Kidney (tissue), 13 donors: ENCODE measurements at regions not wholly inside any gene's neighbourhood (a gene's known extent, or its start where the extent isn't known, plus 50 kb on each side); places are given as distances from the start of the nearest gene placed in this dataset.
A peak's percentile ranks its signal among the peaks of the same experiment; 100 is the strongest.

Source experiments
- DNase-seq, 5 donors: peaks; one replicate each; pipeline ENCODE4 v3.0.0-alpha.2; 2013 to 2020
- FAIRE-seq: peaks from 2 replicates; lab custom pipeline; 2012; peaks lifted over from hg19 to GRCh38; lab: Jason Lieb, UNC
- H3K27ac ChIP-seq, 2 donors: one replicate each; pipeline ENCODE4 v1.7.0; 2013; ENCODE audit warnings: low read depth in 2 of 2, low read length in 2 of 2, inconsistent platforms in 1 of 2
- H3K27me3 ChIP-seq: one replicate; pipeline ENCODE4 v1.7.1; 2013; ENCODE audit warnings: low read length, inconsistent platforms; ENCODE audit not compliant: control insufficient read depth, insufficient read depth
- H3K36me3 ChIP-seq, 3 donors: one replicate each; pipeline versions ENCODE4 v1.7.0 to v1.7.1; 2013; ENCODE audit warnings: low read length in 3 of 3, control low read depth in 1 of 3, inconsistent platforms in 1 of 3; ENCODE audit not compliant: insufficient read depth in 3 of 3, control insufficient read depth in 2 of 3
- H3K4me1 ChIP-seq, 3 donors: one replicate each; pipeline versions ENCODE4 v1.7.0 to v1.7.1; 2013; ENCODE audit warnings: low read length in 3 of 3, inconsistent platforms in 1 of 3, low read depth in 1 of 3; ENCODE audit not compliant: control insufficient read depth in 2 of 3, insufficient read depth in 2 of 3
- H3K4me3 ChIP-seq, 3 donors: one replicate each; pipeline versions ENCODE4 v1.7.0 to v1.8.1; 2013; ENCODE audit warnings: low read length in 3 of 3, control low read depth in 1 of 3, inconsistent platforms in 1 of 3
- H3K9ac ChIP-seq, 3 donors: one replicate each; pipeline versions ENCODE4 v1.7.0 to v1.7.1; 2013; ENCODE audit warnings: low read length in 3 of 3, control low read depth in 1 of 3, inconsistent platforms in 1 of 3
- H3K9me3 ChIP-seq, 3 donors: one replicate each; pipeline versions ENCODE4 v1.7.0 to v1.7.1; 2013; ENCODE audit warnings: low read length in 3 of 3, control low read depth in 1 of 3, inconsistent platforms in 1 of 3; ENCODE audit not compliant: control insufficient read depth in 2 of 3, insufficient read depth in 1 of 3
- CTCF ChIP-seq: IDR thresholded peaks from 3 replicates; pipeline ENCODE4 v1.5.1; 2012; ENCODE audit warnings: mild to moderate bottlenecking, moderate library complexity, borderline replicate concordance; ENCODE audit not compliant: insufficient read depth; ENCODE audit errors: extremely low read depth
- intact Hi-C: fragments of 100-400 bp; cut with DNase I; formaldehyde crosslinking; loops from one replicate; pipeline ENCODE4 v1.11.1; 2022
- donor health status: control.
- donor health status: control.
- donor health status: control.
- donor health status: control.
- donor health status: control.
- donor health status: DM: yes; HTN: yes; CAD: no.
- donor health status: Normal renal cell carcinoma (clear cell type).

GRCh38 chr2:128511731-128512378 is 193.2 kb upstream of the HS6ST1 start:
- no peaks in the 10 kb centered on the region for H3K36me3 ChIP-seq
- no peak for TF ChIP-seq CTCF

GRCh38 chr2:128512379-128513115 is 193.9 kb upstream of the HS6ST1 start:
- FAIRE-seq (no peak), DNase-seq (peak in 4 of 5 donors; percentile 37 to 59 (median 47))
- no peak for TF ChIP-seq CTCF
- Histone ChIP-seq H3K27me3 (no peaks in the 10 kb centered on the region), H3K4me3 (no peak overlapping the region), H3K9ac (no peak overlapping the region), H3K9me3 (no peaks in the 10 kb centered on the region), H3K4me1 (peaks cover 0 to 7% (median 6%) of the 10 kb centered on the region in 3 donors), H3K36me3 (no peaks in the 10 kb centered on the region), H3K27ac (no peak overlapping the region)
- intact Hi-C loops = no loop called here

More at GRCh38 chr2:128511731-128512378, 193.2 kb upstream of the HS6ST1 start:
- no peak overlapping the region for H3K27ac ChIP-seq
- no peak overlapping the region for H3K9ac ChIP-seq
- H3K27me3 ChIP-seq = no peaks in the 10 kb centered on the region
- intact Hi-C loops = no loop called here
- no peaks in the 10 kb centered on the region for H3K9me3 ChIP-seq
- peaks cover 0 to 7% (median 6%) of the 10 kb centered on the region in 3 donors for H3K4me1 ChIP-seq
- FAIRE-seq (no peak), DNase-seq (no peak)
- H3K4me3 ChIP-seq = no peak overlapping the region

- no peaks in the 10 kb centered on the region for H3K27me3 ChIP-seq
- TF ChIP-seq CTCF = no peak
- H3K4me1 ChIP-seq = peaks cover 0 to 7% (median 6%) of the 10 kb centered on the region in 3 donors
- H3K9ac ChIP-seq = no peak overlapping the region
- intact Hi-C loops = no loop called here
- H3K27ac ChIP-seq = no peak overlapping the region
- H3K4me3 ChIP-seq = no peak overlapping the region
- DNase-seq (peak in 1 of 5 donors; percentile 51), FAIRE-seq (no peak)
- H3K9me3 ChIP-seq = no peaks in the 10 kb centered on the region
- H3K36me3 ChIP-seq = no peaks in the 10 kb centered on the region
Observed at GRCh38 chr2:128513116-128513960, 194.7 kb upstream of the HS6ST1 start.
